Hematopoietic multipotent progenitor cell treated with erythropoietin and hydrocortisone succinate and interleukin-3 and kit ligand, for 15 days (in vitro differentiated cells): ENCODE measurements at regions not wholly inside any gene's neighbourhood (a gene's known extent, or its start where the extent isn't known, plus 50 kb on each side); places are given as distances from the start of the nearest gene placed in this dataset.
"Not testable (repeated sequence)": the region's sequence is repeated elsewhere in the genome, so short reads cannot be mapped to it uniquely, and the experiment has no call there.

Experiments
- DNase-seq: peaks from one replicate; pipeline ENCODE4 v3.0.0-alpha.2; 2015; ENCODE audit warnings: low spot score

- no peak for DNase-seq
Measured at GRCh38 chr3:139201446-139202225, 142.2 kb upstream of the MRPS22 start.

- no peak for DNase-seq
Measured at GRCh38 chr3:139202226-139202958, 141.4 kb upstream of the MRPS22 start.

- DNase-seq, result no peak
Measured at GRCh38 chr3:139202959-139203349, 140.9 kb upstream of the MRPS22 start.

GRCh38 chr3:139203752-139204151 is 140.1 kb upstream of the MRPS22 start:
- DNase-seq, result no peak

- no peak for DNase-seq
Measured at GRCh38 chr3:139204728-139205127, 139.1 kb upstream of the MRPS22 start.

GRCh38 chr3:139213936-139214335 is 129.9 kb upstream of the MRPS22 start:
- no peak for DNase-seq

- DNase-seq, result no peak
Measured at GRCh38 chr3:139216958-139217357, 126.9 kb upstream of the MRPS22 start.

- no peak for DNase-seq
Measured at GRCh38 chr3:139217633-139218032, 126.2 kb upstream of the MRPS22 start.

GRCh38 chr3:139218046-139218445 is 125.8 kb upstream of the MRPS22 start:
- DNase-seq, result no peak

- DNase-seq, result no peak
Measured at GRCh38 chr3:139219463-139219862, 124.4 kb upstream of the MRPS22 start.

GRCh38 chr3:139222100-139222657 is 121.6 kb upstream of the MRPS22 start:
- DNase-seq, result no peak

- DNase-seq, result no peak
Measured at GRCh38 chr3:139225548-139225947, 118.3 kb upstream of the MRPS22 start.

- DNase-seq, result no peak
Measured at GRCh38 chr3:139226731-139227130, 117.1 kb upstream of the MRPS22 start.

- no peak for DNase-seq
Measured at GRCh38 chr3:139227165-139227564, 116.7 kb upstream of the MRPS22 start.

GRCh38 chr3:139227827-139228226 is 116.0 kb upstream of the MRPS22 start:
- DNase-seq, result no peak

- no peak for DNase-seq
Measured at GRCh38 chr3:139230391-139230790, 113.4 kb upstream of the MRPS22 start.

GRCh38 chr3:139231555-139232281 is 112.1 kb upstream of the MRPS22 start:
- DNase-seq, result no peak

GRCh38 chr3:139232341-139232740 is 111.5 kb upstream of the MRPS22 start:
- not testable (repeated sequence) for DNase-seq

- no peak for DNase-seq
Measured at GRCh38 chr3:139234491-139234890, 109.3 kb upstream of the MRPS22 start.

- DNase-seq, result no peak
Measured at GRCh38 chr3:139235192-139235591, 108.6 kb upstream of the MRPS22 start.

- no peak for DNase-seq
Measured at GRCh38 chr3:139236336-139236735, 107.5 kb upstream of the MRPS22 start.

- DNase-seq, result no peak
Measured at GRCh38 chr3:139238281-139239030, 105.4 kb upstream of the MRPS22 start.
